ENCODE measurements at regions not wholly inside any gene's neighbourhood (a gene's known extent, or its start where the extent isn't known, plus 50 kb on each side); places are given as distances from the start of the nearest gene placed in this dataset.

DNA sequence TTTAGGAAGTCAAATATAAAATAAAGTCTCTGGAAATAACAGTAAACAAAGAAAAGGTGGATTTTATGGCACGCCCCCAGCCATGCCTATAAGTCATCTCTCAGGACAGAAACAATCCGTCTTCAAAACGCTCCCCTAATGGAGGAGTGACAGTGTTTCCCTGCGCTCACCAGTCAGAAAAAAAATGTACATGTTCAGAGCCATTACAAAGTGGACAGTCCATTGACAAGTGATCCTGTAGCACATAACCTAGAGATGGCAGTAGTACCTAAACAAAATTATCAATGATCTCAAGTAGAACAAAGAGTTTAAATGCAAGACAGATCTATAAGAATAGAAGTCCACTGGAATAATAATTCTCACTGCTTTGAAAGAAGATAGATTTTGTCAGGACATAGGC is 891.7 kb upstream of the MIR17HG start:
- TF ChIP-seq, protein P1, sequence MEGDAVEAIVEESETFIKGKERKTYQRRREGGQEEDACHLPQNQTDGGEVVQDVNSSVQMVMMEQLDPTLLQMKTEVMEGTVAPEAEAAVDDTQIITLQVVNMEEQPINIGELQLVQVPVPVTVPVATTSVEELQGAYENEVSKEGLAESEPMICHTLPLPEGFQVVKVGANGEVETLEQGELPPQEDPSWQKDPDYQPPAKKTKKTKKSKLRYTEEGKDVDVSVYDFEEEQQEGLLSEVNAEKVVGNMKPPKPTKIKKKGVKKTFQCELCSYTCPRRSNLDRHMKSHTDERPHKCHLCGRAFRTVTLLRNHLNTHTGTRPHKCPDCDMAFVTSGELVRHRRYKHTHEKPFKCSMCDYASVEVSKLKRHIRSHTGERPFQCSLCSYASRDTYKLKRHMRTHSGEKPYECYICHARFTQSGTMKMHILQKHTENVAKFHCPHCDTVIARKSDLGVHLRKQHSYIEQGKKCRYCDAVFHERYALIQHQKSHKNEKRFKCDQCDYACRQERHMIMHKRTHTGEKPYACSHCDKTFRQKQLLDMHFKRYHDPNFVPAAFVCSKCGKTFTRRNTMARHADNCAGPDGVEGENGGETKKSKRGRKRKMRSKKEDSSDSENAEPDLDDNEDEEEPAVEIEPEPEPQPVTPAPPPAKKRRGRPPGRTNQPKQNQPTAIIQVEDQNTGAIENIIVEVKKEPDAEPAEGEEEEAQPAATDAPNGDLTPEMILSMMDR (IDR thresholded peaks at IDR 0.05): no peak
- TF ChIP-seq POLR2A (IDR thresholded peaks at IDR 0.05): no peak
- TF ChIP-seq POLR2AphosphoS5 (IDR thresholded peaks at IDR 0.05): no peak

Measured in prostate gland (tissue), 2 donors.